WTC11 (cell line): ENCODE measurements at regions not wholly inside any gene's neighbourhood (a gene's known extent, or its start where the extent isn't known, plus 50 kb on each side); places are given as distances from the start of the nearest gene placed in this dataset.
A peak's percentile ranks its signal among the peaks of the same experiment; 100 is the strongest.

ENCODE experiments used
- ATAC-seq: fragments of 200-7000 bp; cut with Tn5 transposase; 2 replicates; pipeline ENCODE4 v1.10.0; 2021; ENCODE audit warnings: mild to moderate bottlenecking, moderate library complexity
- CTCF ChIA-PET: fragments of 300-600 bp; sonication (Branson Sonifier 250); formaldehyde crosslinking; loops from one replicate; lab custom pipeline; 2021; ENCODE audit warnings: antibody characterized with exemption; lab: Charles Lee
- POLR2A ChIA-PET: fragments of 350-600 bp; sonication (Branson Sonifier 250); formaldehyde crosslinking; loops from one replicate; lab custom pipeline; 2021; ENCODE audit warnings: antibody characterized with exemption; lab: Charles Lee
- DNase-seq: peaks from one replicate; pipeline ENCODE4 v3.0.0; 2021; ENCODE audit warnings: low spot score
- H3K27ac Mint-ChIP-seq: 2 replicates; pipeline ENCODE4 v1.8.0; 2021; ENCODE audit warnings: mixed read lengths
- H3K27me3 Mint-ChIP-seq: 2 replicates; pipeline ENCODE4 v1.8.0; 2021; ENCODE audit warnings: low read depth, mild to moderate bottlenecking, moderate library complexity, mixed read lengths
- H3K36me3 Mint-ChIP-seq: 2 replicates; pipeline ENCODE4 v1.8.0; 2021; ENCODE audit warnings: mixed read lengths
- H3K4me1 Mint-ChIP-seq: 2 replicates; pipeline ENCODE4 v1.8.0; 2022; ENCODE audit warnings: mixed read lengths
- H3K4me3 Mint-ChIP-seq: 2 replicates; pipeline ENCODE4 v1.8.0; 2021; ENCODE audit warnings: mild to moderate bottlenecking, moderate library complexity, mixed read lengths
- H3K9me3 Mint-ChIP-seq: 2 replicates; pipeline ENCODE4 v1.8.0; 2021; ENCODE audit warnings: mixed read lengths
- CREB1 ChIP-seq: sonication (generic); formaldehyde crosslinking; IDR thresholded peaks from 2 replicates; pipeline ENCODE4 v1.8.0; 2023; ENCODE audit warnings: mild to moderate bottlenecking, missing genetic modification reagents
- FOXK1 ChIP-seq: sonication (generic); formaldehyde crosslinking; IDR thresholded peaks from 2 replicates; pipeline ENCODE4 v1.8.0; 2022; ENCODE audit warnings: mild to moderate bottlenecking, moderate library complexity, missing genetic modification reagents
- FOXP1 ChIP-seq: sonication (generic); formaldehyde crosslinking; IDR thresholded peaks from 2 replicates; pipeline ENCODE4 v1.8.0; 2022; ENCODE audit warnings: missing genetic modification reagents, mild to moderate bottlenecking, moderate library complexity, borderline replicate concordance
- GRHL2 ChIP-seq: fragments of 250-450 bp; sonication (Bioruptor Pico); IDR thresholded peaks from 2 replicates; pipeline ENCODE4 v1.8.0; 2022; ENCODE audit warnings: mild to moderate bottlenecking, moderate library complexity; ENCODE audit not compliant: insufficient replicate concordance, severe bottlenecking
- HMGA2 ChIP-seq: fragments of 250-450 bp; sonication (Bioruptor Pico); IDR thresholded peaks from 2 replicates; pipeline ENCODE4 v1.4.0; 2021; ENCODE audit warnings: mild to moderate bottlenecking, moderate library complexity
- OVOL2 ChIP-seq: fragments of 250-450 bp; sonication (Bioruptor Pico); IDR thresholded peaks from 2 replicates; pipeline ENCODE4 v1.9.0; 2021; ENCODE audit warnings: mild to moderate bottlenecking, borderline replicate concordance
- PRRX2 ChIP-seq: fragments of 250-450 bp; sonication (Bioruptor Pico); IDR thresholded peaks from 2 replicates; pipeline ENCODE4 v1.8.0; 2021; ENCODE audit warnings: mild to moderate bottlenecking
- SMAD3 ChIP-seq: sonication (generic); formaldehyde crosslinking; IDR thresholded peaks from 2 replicates; pipeline ENCODE4 v1.8.0; 2022; ENCODE audit warnings: missing genetic modification reagents, mild to moderate bottlenecking, borderline replicate concordance
- SMAD4 ChIP-seq: sonication (generic); formaldehyde crosslinking; IDR thresholded peaks from 2 replicates; pipeline ENCODE4 v1.8.0; 2022; ENCODE audit warnings: mild to moderate bottlenecking, missing genetic modification reagents
- TEAD4 ChIP-seq: sonication (generic); formaldehyde crosslinking; IDR thresholded peaks from 2 replicates; pipeline ENCODE4 v1.8.0; 2022; ENCODE audit warnings: mild to moderate bottlenecking, missing genetic modification reagents
- ZBTB21 ChIP-seq: sonication (generic); formaldehyde crosslinking; IDR thresholded peaks from 2 replicates; pipeline ENCODE4 v1.8.1; 2023; ENCODE audit warnings: mild to moderate bottlenecking, missing genetic modification reagents, borderline replicate concordance
- ZNF121 ChIP-seq: sonication (generic); formaldehyde crosslinking; IDR thresholded peaks from 2 replicates; pipeline ENCODE4 v1.8.0; 2023; ENCODE audit warnings: missing genetic modification reagents
- ZNF263 ChIP-seq: sonication (generic); formaldehyde crosslinking; IDR thresholded peaks from 2 replicates; pipeline ENCODE4 v1.8.1; 2022; ENCODE audit warnings: low read depth, mild to moderate bottlenecking, moderate library complexity, missing genetic modification reagents
- ZNF396 ChIP-seq: fragments of 250-450 bp; sonication (Bioruptor Pico); IDR thresholded peaks from 2 replicates; pipeline ENCODE4 v1.8.0; 2021; ENCODE audit warnings: mild to moderate bottlenecking, moderate library complexity, borderline replicate concordance
- TF ChIP-seq, protein P1 (sequence below): sonication (generic); formaldehyde crosslinking; IDR thresholded peaks from 2 replicates; pipeline ENCODE4 v1.8.1; 2022; ENCODE audit warnings: mild to moderate bottlenecking, moderate library complexity, missing genetic modification reagents
- TF ChIP-seq, protein P2 (sequence below): fragments of 250-450 bp; sonication (Bioruptor Pico); IDR thresholded peaks from 2 replicates; pipeline ENCODE4 v1.8.0; 2021; ENCODE audit warnings: mild to moderate bottlenecking
- TF ChIP-seq, protein P3 (sequence below): sonication (generic); formaldehyde crosslinking; IDR thresholded peaks from 2 replicates; pipeline ENCODE4 v1.8.1; 2023; ENCODE audit warnings: mild to moderate bottlenecking, missing genetic modification reagents, moderate library complexity
- TF ChIP-seq, protein P4 (sequence below): sonication (generic); formaldehyde crosslinking; IDR thresholded peaks from 2 replicates; pipeline ENCODE4 v1.8.1; 2023; ENCODE audit warnings: mild to moderate bottlenecking, missing genetic modification reagents, borderline replicate concordance
- TF ChIP-seq, protein P5 (sequence below): sonication (generic); formaldehyde crosslinking; conservative IDR thresholded peaks from 2 replicates; pipeline ENCODE4 v1.8.1; 2022; ENCODE audit warnings: mild to moderate bottlenecking, missing genetic modification reagents

DNA sequence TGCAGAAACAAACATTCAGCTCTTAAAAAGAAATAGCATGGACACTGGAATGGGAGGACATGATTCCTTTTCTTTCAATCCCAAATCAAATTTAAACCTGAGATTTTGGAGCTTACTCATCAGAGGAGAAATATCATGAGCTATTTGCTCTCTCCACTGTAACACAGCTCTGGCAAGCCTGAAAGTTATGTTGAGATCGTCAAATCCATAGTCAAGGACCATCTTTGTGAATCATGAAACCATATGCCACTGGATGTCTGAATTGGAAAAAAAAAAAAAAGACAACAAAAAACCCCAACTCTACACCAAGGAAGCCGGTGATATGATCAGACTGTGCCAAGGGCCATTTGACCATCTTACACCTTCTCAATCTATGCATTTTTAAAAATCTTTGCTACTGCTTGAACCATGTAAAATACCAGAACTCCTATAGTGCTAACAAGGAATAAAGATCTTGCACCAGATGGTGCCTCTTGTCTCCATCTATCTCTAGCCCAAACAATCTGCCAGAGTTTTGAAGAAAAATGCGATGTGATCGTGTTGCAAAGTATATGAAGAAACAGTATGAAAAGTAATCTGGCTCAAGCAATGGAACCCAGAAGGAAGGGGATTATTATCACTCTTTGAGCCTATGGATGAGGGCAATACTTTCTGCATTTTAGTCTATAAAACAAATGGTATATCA, 138.1 kb upstream of the MEF2C start:
- CTCF ChIA-PET: no interaction called here
- H3K27me3 Mint-ChIP-seq: no peaks in the 10 kb centered on the region
- H3K9me3 Mint-ChIP-seq: peaks cover 7% of the 10 kb centered on the region
- DNase-seq (no peak), ATAC-seq (no peak)
- peaks cover 13% of the 10 kb centered on the region for H3K4me1 Mint-ChIP-seq
- POLR2A ChIA-PET: interaction anchor here (0.7 kb wide), 1 partner anchor 28 kb away, joined by 6 read pairs; no protein-coding TSS in a partner anchor
- H3K27ac Mint-ChIP-seq: no peak overlapping the region
- H3K36me3 Mint-ChIP-seq: peaks cover 7% of the 10 kb centered on the region
- TF ChIP-seq, protein P1, sequence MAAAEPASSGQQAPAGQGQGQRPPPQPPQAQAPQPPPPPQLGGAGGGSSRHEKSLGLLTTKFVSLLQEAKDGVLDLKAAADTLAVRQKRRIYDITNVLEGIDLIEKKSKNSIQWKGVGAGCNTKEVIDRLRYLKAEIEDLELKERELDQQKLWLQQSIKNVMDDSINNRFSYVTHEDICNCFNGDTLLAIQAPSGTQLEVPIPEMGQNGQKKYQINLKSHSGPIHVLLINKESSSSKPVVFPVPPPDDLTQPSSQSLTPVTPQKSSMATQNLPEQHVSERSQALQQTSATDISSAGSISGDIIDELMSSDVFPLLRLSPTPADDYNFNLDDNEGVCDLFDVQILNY: no peak
- no peak for TF ChIP-seq ZNF396 (CRISPR knock-in tag)
- no peak for TF ChIP-seq PRRX2 (CRISPR knock-in tag)
- no peak for TF ChIP-seq ZBTB21 (CRISPR knock-in tag)
- TF ChIP-seq TEAD4 (CRISPR knock-in tag): no peak
- no peak for TF ChIP-seq HMGA2
- TF ChIP-seq ZNF121 (CRISPR knock-in tag): no peak
- TF ChIP-seq OVOL2 (CRISPR knock-in tag): no peak
- no peak for TF ChIP-seq GRHL2 (CRISPR knock-in tag)
- TF ChIP-seq, protein P2, sequence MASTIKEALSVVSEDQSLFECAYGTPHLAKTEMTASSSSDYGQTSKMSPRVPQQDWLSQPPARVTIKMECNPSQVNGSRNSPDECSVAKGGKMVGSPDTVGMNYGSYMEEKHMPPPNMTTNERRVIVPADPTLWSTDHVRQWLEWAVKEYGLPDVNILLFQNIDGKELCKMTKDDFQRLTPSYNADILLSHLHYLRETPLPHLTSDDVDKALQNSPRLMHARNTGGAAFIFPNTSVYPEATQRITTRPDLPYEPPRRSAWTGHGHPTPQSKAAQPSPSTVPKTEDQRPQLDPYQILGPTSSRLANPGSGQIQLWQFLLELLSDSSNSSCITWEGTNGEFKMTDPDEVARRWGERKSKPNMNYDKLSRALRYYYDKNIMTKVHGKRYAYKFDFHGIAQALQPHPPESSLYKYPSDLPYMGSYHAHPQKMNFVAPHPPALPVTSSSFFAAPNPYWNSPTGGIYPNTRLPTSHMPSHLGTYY (CRISPR knock-in tag): no peak
- TF ChIP-seq CREB1 (CRISPR knock-in tag): no peak
- no peak for TF ChIP-seq FOXP1
- no peak for TF ChIP-seq ZNF263
- TF ChIP-seq, protein P3, sequence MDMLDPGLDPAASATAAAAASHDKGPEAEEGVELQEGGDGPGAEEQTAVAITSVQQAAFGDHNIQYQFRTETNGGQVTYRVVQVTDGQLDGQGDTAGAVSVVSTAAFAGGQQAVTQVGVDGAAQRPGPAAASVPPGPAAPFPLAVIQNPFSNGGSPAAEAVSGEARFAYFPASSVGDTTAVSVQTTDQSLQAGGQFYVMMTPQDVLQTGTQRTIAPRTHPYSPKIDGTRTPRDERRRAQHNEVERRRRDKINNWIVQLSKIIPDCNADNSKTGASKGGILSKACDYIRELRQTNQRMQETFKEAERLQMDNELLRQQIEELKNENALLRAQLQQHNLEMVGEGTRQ (CRISPR knock-in tag): no peak
- no peak for TF ChIP-seq SMAD4 (CRISPR knock-in tag)
- TF ChIP-seq, protein P4, sequence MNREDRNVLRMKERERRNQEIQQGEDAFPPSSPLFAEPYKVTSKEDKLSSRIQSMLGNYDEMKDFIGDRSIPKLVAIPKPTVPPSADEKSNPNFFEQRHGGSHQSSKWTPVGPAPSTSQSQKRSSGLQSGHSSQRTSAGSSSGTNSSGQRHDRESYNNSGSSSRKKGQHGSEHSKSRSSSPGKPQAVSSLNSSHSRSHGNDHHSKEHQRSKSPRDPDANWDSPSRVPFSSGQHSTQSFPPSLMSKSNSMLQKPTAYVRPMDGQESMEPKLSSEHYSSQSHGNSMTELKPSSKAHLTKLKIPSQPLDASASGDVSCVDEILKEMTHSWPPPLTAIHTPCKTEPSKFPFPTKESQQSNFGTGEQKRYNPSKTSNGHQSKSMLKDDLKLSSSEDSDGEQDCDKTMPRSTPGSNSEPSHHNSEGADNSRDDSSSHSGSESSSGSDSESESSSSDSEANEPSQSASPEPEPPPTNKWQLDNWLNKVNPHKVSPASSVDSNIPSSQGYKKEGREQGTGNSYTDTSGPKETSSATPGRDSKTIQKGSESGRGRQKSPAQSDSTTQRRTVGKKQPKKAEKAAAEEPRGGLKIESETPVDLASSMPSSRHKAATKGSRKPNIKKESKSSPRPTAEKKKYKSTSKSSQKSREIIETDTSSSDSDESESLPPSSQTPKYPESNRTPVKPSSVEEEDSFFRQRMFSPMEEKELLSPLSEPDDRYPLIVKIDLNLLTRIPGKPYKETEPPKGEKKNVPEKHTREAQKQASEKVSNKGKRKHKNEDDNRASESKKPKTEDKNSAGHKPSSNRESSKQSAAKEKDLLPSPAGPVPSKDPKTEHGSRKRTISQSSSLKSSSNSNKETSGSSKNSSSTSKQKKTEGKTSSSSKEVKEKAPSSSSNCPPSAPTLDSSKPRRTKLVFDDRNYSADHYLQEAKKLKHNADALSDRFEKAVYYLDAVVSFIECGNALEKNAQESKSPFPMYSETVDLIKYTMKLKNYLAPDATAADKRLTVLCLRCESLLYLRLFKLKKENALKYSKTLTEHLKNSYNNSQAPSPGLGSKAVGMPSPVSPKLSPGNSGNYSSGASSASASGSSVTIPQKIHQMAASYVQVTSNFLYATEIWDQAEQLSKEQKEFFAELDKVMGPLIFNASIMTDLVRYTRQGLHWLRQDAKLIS (CRISPR knock-in tag): no peak
- TF ChIP-seq FOXK1 (CRISPR knock-in tag): no peak
- H3K4me3 Mint-ChIP-seq: no peak overlapping the region

DNA sequence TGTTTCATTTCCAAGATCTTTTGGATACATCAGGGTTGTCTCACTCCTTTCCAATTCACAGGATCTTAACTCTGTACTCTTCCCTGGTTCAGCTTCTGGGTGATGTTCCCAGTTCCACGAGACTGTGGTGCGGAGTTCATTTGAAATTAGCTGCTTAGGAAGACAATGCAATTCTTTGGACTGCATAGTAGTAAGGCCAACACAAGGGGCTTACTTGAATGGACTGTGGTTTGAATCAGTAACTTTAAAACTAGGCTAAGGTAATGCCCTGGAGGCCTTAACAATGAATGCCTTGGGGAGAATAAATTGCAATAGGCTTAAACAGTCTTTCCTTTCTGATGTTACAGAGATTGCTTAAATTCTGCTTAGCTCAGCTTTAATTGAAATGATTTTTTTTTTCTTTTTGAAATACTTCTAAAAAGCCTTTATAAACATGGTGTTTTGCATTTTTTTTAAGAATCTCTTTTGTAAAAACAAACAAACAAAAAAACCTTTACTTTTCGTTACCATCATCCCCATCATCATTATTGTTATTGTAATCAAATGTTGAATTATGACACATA, 133.8 kb upstream of the MEF2C start:
- Mint-ChIP-seq H3K4me1 (peaks cover 24% of the 10 kb centered on the region), H3K27ac (no peak overlapping the region), H3K4me3 (no peak overlapping the region), H3K36me3 (no peaks in the 10 kb centered on the region), H3K9me3 (no peaks in the 10 kb centered on the region), H3K27me3 (no peaks in the 10 kb centered on the region)
- peak; percentile 53; the same call in 1 of the 2 replicates for ATAC-seq
- DNase-seq: no peak
- ChIA-PET POLR2A (interaction anchor here (0.7 kb wide), 1 partner anchor 21 kb away, joined by 3 read pairs; no protein-coding TSS in a partner anchor), CTCF (no interaction called here)
- no peak for TF ChIP-seq SMAD3 (CRISPR knock-in tag)
- TF ChIP-seq OVOL2 (CRISPR knock-in tag): no peak
- TF ChIP-seq, protein P5, sequence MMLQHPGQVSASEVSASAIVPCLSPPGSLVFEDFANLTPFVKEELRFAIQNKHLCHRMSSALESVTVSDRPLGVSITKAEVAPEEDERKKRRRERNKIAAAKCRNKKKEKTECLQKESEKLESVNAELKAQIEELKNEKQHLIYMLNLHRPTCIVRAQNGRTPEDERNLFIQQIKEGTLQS (CRISPR knock-in tag): no peak
- TF ChIP-seq, all 79 proteins: peak for 0
